ENCODE measurements at regions not wholly inside any gene's neighbourhood (a gene's known extent, or its start where the extent isn't known, plus 50 kb on each side); places are given as distances from the start of the nearest gene placed in this dataset.
"Not testable (repeated sequence)": the region's sequence is repeated elsewhere in the genome, so short reads cannot be mapped to it uniquely, and the experiment has no call there.

- DNase-seq, result no peak
Observed at GRCh38 chr11:115984228-115984627, 480.0 kb upstream of the CADM1 start.

GRCh38 chr11:115982666-115983065 is 478.5 kb upstream of the CADM1 start:
- DNase-seq, result no peak

- no peak for DNase-seq
Observed at GRCh38 chr11:115981814-115982471, 477.7 kb upstream of the CADM1 start.

- DNase-seq, result no peak
Observed at GRCh38 chr11:115981104-115981481, 476.9 kb upstream of the CADM1 start.

GRCh38 chr11:115980337-115981103 is 476.3 kb upstream of the CADM1 start:
- DNase-seq, result no peak

- no peak for DNase-seq
Observed at GRCh38 chr11:115974703-115975102, 470.5 kb upstream of the CADM1 start.

GRCh38 chr11:115967203-115967602 is 463.0 kb upstream of the CADM1 start:
- not testable (repeated sequence) for DNase-seq

GRCh38 chr11:115965767-115966504 is 461.7 kb upstream of the CADM1 start:
- no peak for DNase-seq

- DNase-seq, result no peak
Observed at GRCh38 chr11:115964091-115964490, 459.9 kb upstream of the CADM1 start.

- DNase-seq, result no peak
Observed at GRCh38 chr11:115963156-115963555, 458.9 kb upstream of the CADM1 start.

- no peak for DNase-seq
Observed at GRCh38 chr11:115961159-115962003, 457.2 kb upstream of the CADM1 start.

- no peak for DNase-seq
Observed at GRCh38 chr11:115959081-115959486, 454.9 kb upstream of the CADM1 start.

- no peak for DNase-seq
Observed at GRCh38 chr11:115958089-115959000, 454.1 kb upstream of the CADM1 start.

- no peak for DNase-seq
Observed at GRCh38 chr11:115955803-115956202, 451.6 kb upstream of the CADM1 start.

- no peak for DNase-seq
Observed at GRCh38 chr11:115950660-115951059, 446.4 kb upstream of the CADM1 start.

GRCh38 chr11:115944596-115944995 is 440.4 kb upstream of the CADM1 start:
- no peak for DNase-seq

- DNase-seq, result no peak
Observed at GRCh38 chr11:115942011-115942410, 437.8 kb upstream of the CADM1 start.

- DNase-seq, result no peak
Observed at GRCh38 chr11:115941481-115941993, 437.3 kb upstream of the CADM1 start.

- no peak for DNase-seq
Observed at GRCh38 chr11:115941044-115941443, 436.8 kb upstream of the CADM1 start.

- no peak for DNase-seq
Observed at GRCh38 chr11:115939731-115940421, 435.7 kb upstream of the CADM1 start.

Measured in CD4-positive, alpha-beta T cell treated with Interleukin-4 for 4 hours (primary cell).